ACC112 (cell line): ENCODE measurements at regions not wholly inside any gene's neighbourhood (a gene's known extent, or its start where the extent isn't known, plus 50 kb on each side); places are given as distances from the start of the nearest gene placed in this dataset.

ENCODE experiments used
- H2AFZ ChIP-seq: fragments of 200-600 bp; sonication (generic); one replicate; pipeline ENCODE4 v1.6.0; 2017; ENCODE audit warnings: antibody characterized with exemption, low read length; ENCODE audit not compliant: unreplicated experiment
- H3K27ac ChIP-seq: fragments of 200-600 bp; sonication (generic); 2 replicates; pipeline ENCODE4 v1.5.1; 2014; ENCODE audit warnings: low read depth, mild to moderate bottlenecking, antibody characterized with exemption, low read length, moderate library complexity
- H3K27me3 ChIP-seq: fragments of 200-600 bp; sonication (generic); 2 replicates; pipeline ENCODE4 v1.6.1; 2014; ENCODE audit warnings: mild to moderate bottlenecking, antibody characterized with exemption, low read length, moderate library complexity, mixed read lengths; ENCODE audit not compliant: insufficient read depth
- H3K36me3 ChIP-seq: fragments of 200-600 bp; sonication (generic); 2 replicates; pipeline ENCODE4 v1.6.1; 2016; ENCODE audit warnings: mild to moderate bottlenecking, antibody characterized with exemption, low read length, moderate library complexity, mixed read lengths; ENCODE audit not compliant: insufficient read depth
- H3K4me1 ChIP-seq: fragments of 200-600 bp; sonication (generic); one replicate; pipeline ENCODE4 v1.6.1; 2016; ENCODE audit warnings: low read length, mixed read lengths; ENCODE audit not compliant: insufficient read depth, unreplicated experiment, control insufficient read depth
- H3K4me3 ChIP-seq: fragments of 200-600 bp; sonication (generic); 2 replicates; pipeline ENCODE4 v1.5.1; 2014; ENCODE audit warnings: mild to moderate bottlenecking, low read depth, low read length
- H3K79me2 ChIP-seq: fragments of 200-600 bp; sonication (generic); one replicate; pipeline ENCODE4 v1.6.0; 2016; ENCODE audit warnings: low read length; ENCODE audit not compliant: control insufficient read depth, unreplicated experiment, insufficient read depth

- H3K27me3 ChIP-seq = peaks cover 71% of the 10 kb centered on the region
- H2AFZ ChIP-seq = no peak overlapping the region
- H3K4me3 ChIP-seq = no peak overlapping the region
- no peak overlapping the region for H3K27ac ChIP-seq
- no peaks in the 10 kb centered on the region for H3K36me3 ChIP-seq
- H3K79me2 ChIP-seq = no peaks in the 10 kb centered on the region
- H3K4me1 ChIP-seq = no peaks in the 10 kb centered on the region
Measured at GRCh38 chr5:36826694-36827093, 49.9 kb upstream of the NIPBL start.
